Fibroblast of pulmonary artery (primary cell): ENCODE measurements at regions not wholly inside any gene's neighbourhood (a gene's known extent, or its start where the extent isn't known, plus 50 kb on each side); places are given as distances from the start of the nearest gene placed in this dataset.

ENCODE experiments used
- DNase-seq: peaks from one replicate; pipeline ENCODE4 v3.0.0-alpha.2; 2010; ENCODE audit warnings: low read depth
- H3K4me3 ChIP-seq: replicated peaks from 2 replicates; pipeline ENCODE4 v1.5.1; 2011; ENCODE audit warnings: low read depth, mild to moderate bottlenecking, control low read depth, low read length, moderate library complexity
- CTCF ChIP-seq: IDR thresholded peaks from 2 replicates; pipeline ENCODE4 v1.5.1; 2011; ENCODE audit warnings: mild to moderate bottlenecking, control low read depth, low read length, inconsistent platforms; ENCODE audit errors: missing control alignments

GRCh38 chr6:147065786-147066185, 138.4 kb upstream of the STXBP5 start:
- no peak for TF ChIP-seq CTCF
- no peak for DNase-seq
- H3K4me3 ChIP-seq = no peak overlapping the region

GRCh38 chr6:147067184-147067583, 137.0 kb upstream of the STXBP5 start:
- TF ChIP-seq CTCF = no peak
- DNase-seq = peak; percentile 8
- H3K4me3 ChIP-seq = no peak overlapping the region

GRCh38 chr6:147071776-147072175, 132.4 kb upstream of the STXBP5 start:
- no peak overlapping the region for H3K4me3 ChIP-seq
- no peak for TF ChIP-seq CTCF
- DNase-seq = no peak

GRCh38 chr6:147075381-147075780, 128.8 kb upstream of the STXBP5 start:
- no peak overlapping the region for H3K4me3 ChIP-seq
- no peak for TF ChIP-seq CTCF
- DNase-seq = no peak

- no peak overlapping the region for H3K4me3 ChIP-seq
- no peak for TF ChIP-seq CTCF
- DNase-seq = no peak
These were observed 127.0 kb upstream of the STXBP5 start for GRCh38 chr6:147077251-147077650.

GRCh38 chr6:147078106-147078505, 126.1 kb upstream of the STXBP5 start:
- H3K4me3 ChIP-seq = no peak overlapping the region
- no peak for DNase-seq
- no peak for TF ChIP-seq CTCF

- DNase-seq = no peak
- no peak overlapping the region for H3K4me3 ChIP-seq
- no peak for TF ChIP-seq CTCF
These were observed 125.6 kb upstream of the STXBP5 start for GRCh38 chr6:147078602-147079001.
